ENCODE measurements at regions not wholly inside any gene's neighbourhood (a gene's known extent, or its start where the extent isn't known, plus 50 kb on each side); places are given as distances from the start of the nearest gene placed in this dataset.

GRCh38 chr16:76724181-76724580, 447.0 kb downstream of the CNTNAP4 start:
- H3K4me1 ChIP-seq (ENCODE audit: control insufficient read depth, insufficient read depth, low read length, poor library complexity, severe bottlenecking): no peaks in the 10 kb centered on the region
- no peak overlapping the region for H3K27ac ChIP-seq (ENCODE audit: low read depth, low read length, severe bottlenecking)
- H3K4me3 ChIP-seq (ENCODE audit: extremely low read depth, insufficient read depth, low read length, poor library complexity, severe bottlenecking): no peak overlapping the region
- H3K9me3 ChIP-seq (ENCODE audit: control insufficient read depth, low read length): no peaks in the 10 kb centered on the region
- WGBS, 2 experiments (ENCODE audit: insufficient coverage in 2 of 2): no CpG with 5 or more reads among the region's 1 CpG
- H3K36me3 ChIP-seq (ENCODE audit: control insufficient read depth, insufficient read depth, low read length): no peaks in the 10 kb centered on the region

- Histone ChIP-seq H3K4me3 (ENCODE audit: extremely low read depth, insufficient read depth, low read length, poor library complexity, severe bottlenecking) (no peak overlapping the region), H3K36me3 (ENCODE audit: control insufficient read depth, insufficient read depth, low read length) (no peaks in the 10 kb centered on the region), H3K4me1 (ENCODE audit: control insufficient read depth, insufficient read depth, low read length, poor library complexity, severe bottlenecking) (no peaks in the 10 kb centered on the region), H3K9me3 (ENCODE audit: control insufficient read depth, low read length) (no peaks in the 10 kb centered on the region), H3K27ac (ENCODE audit: low read depth, low read length, severe bottlenecking) (no peak overlapping the region)
- WGBS, 2 experiments (ENCODE audit: insufficient coverage in 2 of 2): 100% methylated on average over 1 of the region's 1 CpG; no CpG with 5 or more reads in 1 of the 2 experiments
Measured at GRCh38 chr16:76729525-76729924, 452.3 kb downstream of the CNTNAP4 start.

- H3K4me3 ChIP-seq (ENCODE audit: extremely low read depth, insufficient read depth, low read length, poor library complexity, severe bottlenecking): no peak overlapping the region
- no peaks in the 10 kb centered on the region for H3K36me3 ChIP-seq (ENCODE audit: control insufficient read depth, insufficient read depth, low read length)
- no peak overlapping the region for H3K27ac ChIP-seq (ENCODE audit: low read depth, low read length, severe bottlenecking)
- H3K9me3 ChIP-seq (ENCODE audit: control insufficient read depth, low read length): no peaks in the 10 kb centered on the region
- H3K4me1 ChIP-seq (ENCODE audit: control insufficient read depth, insufficient read depth, low read length, poor library complexity, severe bottlenecking): no peaks in the 10 kb centered on the region
Measured at GRCh38 chr16:76732894-76733293, 455.7 kb downstream of the CNTNAP4 start.

- Histone ChIP-seq H3K9me3 (ENCODE audit: control insufficient read depth, low read length) (peaks cover 5% of the 10 kb centered on the region), H3K36me3 (ENCODE audit: control insufficient read depth, insufficient read depth, low read length) (no peaks in the 10 kb centered on the region), H3K27ac (ENCODE audit: low read depth, low read length, severe bottlenecking) (no peak overlapping the region), H3K4me1 (ENCODE audit: control insufficient read depth, insufficient read depth, low read length, poor library complexity, severe bottlenecking) (no peaks in the 10 kb centered on the region), H3K4me3 (ENCODE audit: extremely low read depth, insufficient read depth, low read length, poor library complexity, severe bottlenecking) (no peak overlapping the region)
- no CpG with 5 or more reads among the region's 4 CpGs for WGBS, 2 experiments (ENCODE audit: insufficient coverage in 2 of 2)
Measured at GRCh38 chr16:76741623-76742022, 449.4 kb upstream of the MON1B start.

- no peak overlapping the region for H3K27ac ChIP-seq (ENCODE audit: low read depth, low read length, severe bottlenecking)
- no peaks in the 10 kb centered on the region for H3K36me3 ChIP-seq (ENCODE audit: control insufficient read depth, insufficient read depth, low read length)
- no peaks in the 10 kb centered on the region for H3K9me3 ChIP-seq (ENCODE audit: control insufficient read depth, low read length)
- no peak overlapping the region for H3K4me3 ChIP-seq (ENCODE audit: extremely low read depth, insufficient read depth, low read length, poor library complexity, severe bottlenecking)
- no CpG with 5 or more reads among the region's 3 CpGs for WGBS, 2 experiments (ENCODE audit: insufficient coverage in 2 of 2)
- no peaks in the 10 kb centered on the region for H3K4me1 ChIP-seq (ENCODE audit: control insufficient read depth, insufficient read depth, low read length, poor library complexity, severe bottlenecking)
Measured at GRCh38 chr16:76748461-76749348, 442.3 kb upstream of the MON1B start.

GRCh38 chr16:76749780-76750375, 441.1 kb upstream of the MON1B start:
- no peaks in the 10 kb centered on the region for H3K36me3 ChIP-seq (ENCODE audit: control insufficient read depth, insufficient read depth, low read length)
- H3K4me1 ChIP-seq (ENCODE audit: control insufficient read depth, insufficient read depth, low read length, poor library complexity, severe bottlenecking): no peaks in the 10 kb centered on the region
- H3K4me3 ChIP-seq (ENCODE audit: extremely low read depth, insufficient read depth, low read length, poor library complexity, severe bottlenecking): no peak overlapping the region
- H3K9me3 ChIP-seq (ENCODE audit: control insufficient read depth, low read length): no peaks in the 10 kb centered on the region
- H3K27ac ChIP-seq (ENCODE audit: low read depth, low read length, severe bottlenecking): no peak overlapping the region
- 83% methylated on average over 1 of the region's 3 CpGs; no CpG with 5 or more reads in 1 of the 2 experiments for WGBS, 2 experiments (ENCODE audit: insufficient coverage in 2 of 2)

GRCh38 chr16:76755496-76755895, 435.5 kb upstream of the MON1B start:
- no peak overlapping the region for H3K27ac ChIP-seq (ENCODE audit: low read depth, low read length, severe bottlenecking)
- 60 to 94% methylated on average over 3 of the region's 3 CpGs for WGBS, 2 experiments (ENCODE audit: insufficient coverage in 2 of 2)
- no peaks in the 10 kb centered on the region for H3K4me1 ChIP-seq (ENCODE audit: control insufficient read depth, insufficient read depth, low read length, poor library complexity, severe bottlenecking)

GRCh38 chr16:76756423-76756822, 434.6 kb upstream of the MON1B start:
- Histone ChIP-seq H3K27ac (ENCODE audit: low read depth, low read length, severe bottlenecking) (no peak overlapping the region), H3K36me3 (ENCODE audit: control insufficient read depth, insufficient read depth, low read length) (no peaks in the 10 kb centered on the region), H3K4me3 (ENCODE audit: extremely low read depth, insufficient read depth, low read length, poor library complexity, severe bottlenecking) (no peak overlapping the region), H3K4me1 (ENCODE audit: control insufficient read depth, insufficient read depth, low read length, poor library complexity, severe bottlenecking) (no peaks in the 10 kb centered on the region), H3K9me3 (ENCODE audit: control insufficient read depth, low read length) (no peaks in the 10 kb centered on the region)

More at GRCh38 chr16:76755496-76755895, 435.5 kb upstream of the MON1B start:
- no peak overlapping the region for H3K4me3 ChIP-seq (ENCODE audit: extremely low read depth, insufficient read depth, low read length, poor library complexity, severe bottlenecking)
- no peaks in the 10 kb centered on the region for H3K9me3 ChIP-seq (ENCODE audit: control insufficient read depth, low read length)
- H3K36me3 ChIP-seq (ENCODE audit: control insufficient read depth, insufficient read depth, low read length): no peaks in the 10 kb centered on the region

- Histone ChIP-seq H3K4me1 (ENCODE audit: control insufficient read depth, insufficient read depth, low read length, poor library complexity, severe bottlenecking) (no peaks in the 10 kb centered on the region), H3K27ac (ENCODE audit: low read depth, low read length, severe bottlenecking) (no peak overlapping the region), H3K4me3 (ENCODE audit: extremely low read depth, insufficient read depth, low read length, poor library complexity, severe bottlenecking) (no peak overlapping the region), H3K36me3 (ENCODE audit: control insufficient read depth, insufficient read depth, low read length) (no peaks in the 10 kb centered on the region), H3K9me3 (ENCODE audit: control insufficient read depth, low read length) (no peaks in the 10 kb centered on the region)
Measured at GRCh38 chr16:76756951-76757350, 434.0 kb upstream of the MON1B start.

GRCh38 chr16:76766538-76766937, 424.5 kb upstream of the MON1B start:
- no peaks in the 10 kb centered on the region for H3K4me1 ChIP-seq (ENCODE audit: control insufficient read depth, insufficient read depth, low read length, poor library complexity, severe bottlenecking)
- no peak overlapping the region for H3K4me3 ChIP-seq (ENCODE audit: extremely low read depth, insufficient read depth, low read length, poor library complexity, severe bottlenecking)
- no peak overlapping the region for H3K27ac ChIP-seq (ENCODE audit: low read depth, low read length, severe bottlenecking)
- no peaks in the 10 kb centered on the region for H3K9me3 ChIP-seq (ENCODE audit: control insufficient read depth, low read length)
- H3K36me3 ChIP-seq (ENCODE audit: control insufficient read depth, insufficient read depth, low read length): no peaks in the 10 kb centered on the region

GRCh38 chr16:76768316-76768715, 422.7 kb upstream of the MON1B start:
- Histone ChIP-seq H3K27ac (ENCODE audit: low read depth, low read length, severe bottlenecking) (no peak overlapping the region), H3K4me1 (ENCODE audit: control insufficient read depth, insufficient read depth, low read length, poor library complexity, severe bottlenecking) (no peaks in the 10 kb centered on the region), H3K9me3 (ENCODE audit: control insufficient read depth, low read length) (no peaks in the 10 kb centered on the region), H3K4me3 (ENCODE audit: extremely low read depth, insufficient read depth, low read length, poor library complexity, severe bottlenecking) (no peak overlapping the region), H3K36me3 (ENCODE audit: control insufficient read depth, insufficient read depth, low read length) (no peaks in the 10 kb centered on the region)
- no CpG with 5 or more reads among the region's 3 CpGs for WGBS, 2 experiments (ENCODE audit: insufficient coverage in 2 of 2)
